A549 (cell line): ENCODE measurements at regions not wholly inside any gene's neighbourhood (a gene's known extent, or its start where the extent isn't known, plus 50 kb on each side); places are given as distances from the start of the nearest gene placed in this dataset.

Experiments used
- ATAC-seq, 2 experiments: fragments of 200-7000 bp in 1 of 2; fragments of >200 bp in 1 of 2; cut with Nextera tagmentation in 1 of 2; cut with Tn5 transposase in 1 of 2; 3 replicates each; pipeline versions ENCODE4 v1.8.0 to v1.9.1; 2018 to 2020; ENCODE audit warnings: mild to moderate bottlenecking in 1 of 2, moderate library complexity in 1 of 2
- CTCF ChIA-PET: fragments of 300-600 bp; sonication (Branson Sonifier 250); formaldehyde crosslinking; extraction: SDS; loops from one replicate; lab custom pipeline; 2021; ENCODE audit warnings: antibody characterized with exemption, inconsistent platforms; lab: Yijun Ruan, JAX
- POLR2A ChIA-PET: fragments of 350-600 bp; formaldehyde crosslinking; extraction: SDS; loops from one replicate; lab custom pipeline; 2021; ENCODE audit warnings: antibody characterized with exemption, inconsistent platforms; lab: Yijun Ruan, JAX
- DNase-seq, 2 experiments: peaks; one replicate each; pipeline versions ENCODE4 v3.0.0 to v3.0.0-alpha.2; 2011 to 2016; ENCODE audit warnings: low read depth in 1 of 2, low spot score in 1 of 2
- FAIRE-seq: peaks from 2 replicates; lab custom pipeline; 2011; peaks lifted over from hg19 to GRCh38; lab: Jason Lieb, UNC
- H3K27ac ChIP-seq, 2 experiments: fragments of >200 bp; sonication (Bioruptor Twin); formaldehyde crosslinking; 3 replicates each; pipeline ENCODE4 v1.5.1; 2016 to 2017
- H3K4me1 ChIP-seq: fragments of >200 bp; sonication (Bioruptor Twin); formaldehyde crosslinking; 3 replicates; pipeline ENCODE4 v1.6.1; 2016
- H3K4me2 ChIP-seq: fragments of >200 bp; sonication (Bioruptor Twin); formaldehyde crosslinking; 3 replicates; pipeline ENCODE4 v1.6.1; 2016
- H3K4me3 ChIP-seq: fragments of >200 bp; sonication (Bioruptor Twin); formaldehyde crosslinking; 3 replicates; pipeline ENCODE4 v1.5.1; 2016
- H3K9me3 ChIP-seq: fragments of >200 bp; sonication (Bioruptor Twin); formaldehyde crosslinking; 3 replicates; pipeline ENCODE4 v1.6.1; 2016
- BHLHE40 ChIP-seq: IDR thresholded peaks from 2 replicates; pipeline ENCODE4 v1.6.1; 2012; ENCODE audit warnings: low read depth, low read length, inconsistent platforms
- EHMT2 ChIP-seq: fragments of 200-600 bp; sonication (generic); IDR thresholded peaks from 2 replicates; pipeline ENCODE4 v1.6.1; 2016; ENCODE audit warnings: antibody characterized with exemption, low read depth, mild to moderate bottlenecking, moderate library complexity
- ESRRA ChIP-seq: fragments of 150-350 bp; IDR thresholded peaks from 2 replicates; pipeline ENCODE4 v1.6.1; 2014; ENCODE audit warnings: mild to moderate bottlenecking, low read length, borderline replicate concordance
- FOXS1 ChIP-seq: fragments of 250-450 bp; sonication (Bioruptor Pico); IDR thresholded peaks from 2 replicates; pipeline ENCODE4 v1.5.0; 2020; ENCODE audit warnings: mild to moderate bottlenecking, moderate library complexity
- GATA3 ChIP-seq: IDR thresholded peaks from 2 replicates; pipeline ENCODE4 v1.6.1; 2012; ENCODE audit warnings: borderline replicate concordance
- HDAC2 ChIP-seq: fragments of 200-600 bp; sonication (generic); IDR thresholded peaks from 2 replicates; pipeline ENCODE4 v1.6.1; 2016
- HOXA7 ChIP-seq: fragments of 250-450 bp; sonication (Bioruptor Pico); IDR thresholded peaks from 2 replicates; pipeline ENCODE4 v1.5.0; 2020; ENCODE audit warnings: mild to moderate bottlenecking, moderate library complexity
- HOXB5 ChIP-seq: fragments of 250-450 bp; sonication (Bioruptor Pico); IDR thresholded peaks from 2 replicates; pipeline ENCODE4 v1.5.0; 2020; ENCODE audit warnings: mild to moderate bottlenecking, moderate library complexity
- KDM5A ChIP-seq: fragments of 200-600 bp; sonication (generic); IDR thresholded peaks from 2 replicates; pipeline ENCODE4 v1.6.1; 2016; ENCODE audit warnings: antibody characterized with exemption, mild to moderate bottlenecking
- MAZ ChIP-seq: fragments of 150-350 bp; IDR thresholded peaks from 2 replicates; pipeline ENCODE4 v1.6.1; 2014; ENCODE audit warnings: antibody characterized with exemption, low read depth, low read length, borderline replicate concordance
- NR3C1 ChIP-seq: fragments of >200 bp; sonication (Bioruptor Twin); formaldehyde crosslinking; IDR thresholded peaks from 3 replicates; pipeline ENCODE4 v1.6.1; 2017
- POLR2A ChIP-seq: IDR thresholded peaks from 2 replicates; pipeline ENCODE4 v1.6.1; 2012; ENCODE audit warnings: mild to moderate bottlenecking, low read length
- RARB ChIP-seq: fragments of 250-450 bp; sonication (Bioruptor Pico); IDR thresholded peaks from 2 replicates; pipeline ENCODE4 v1.8.0; 2021; ENCODE audit warnings: mild to moderate bottlenecking, moderate library complexity
- RNF2 ChIP-seq: fragments of 200-600 bp; sonication (generic); IDR thresholded peaks from 2 replicates; pipeline ENCODE4 v1.6.1; 2016; ENCODE audit warnings: low read depth, mild to moderate bottlenecking, antibody characterized with exemption, moderate library complexity, borderline replicate concordance
- ZFP36 ChIP-seq: fragments of 450-650 bp; IDR thresholded peaks from 2 replicates; pipeline ENCODE4 v1.6.1; 2014; ENCODE audit warnings: borderline replicate concordance; ENCODE audit not compliant: partially characterized antibody
- ZSCAN20 ChIP-seq: fragments of 250-450 bp; sonication (Bioruptor Pico); IDR thresholded peaks from 2 replicates; pipeline ENCODE4 v1.8.0; 2022; ENCODE audit warnings: mild to moderate bottlenecking, moderate library complexity
- WGBS: methylation state at CpG from one replicate; pipeline ENCODE4 v1.1.6; 2017; ENCODE audit errors: missing lambda C conversion rate; 5-methylcytosine and 5-hydroxymethylcytosine counted together
- TF ChIP-seq, protein P1 (sequence below): fragments of 150-350 bp; IDR thresholded peaks from 2 replicates; pipeline ENCODE4 v1.6.1; 2014; ENCODE audit warnings: low read depth, mild to moderate bottlenecking, low read length
- TF ChIP-seq, protein P2 (sequence below): fragments of >200 bp; sonication (Bioruptor Twin); formaldehyde crosslinking; IDR thresholded peaks from 3 replicates; pipeline ENCODE4 v1.5.1; 2016
- TF ChIP-seq, protein P3 (sequence below): fragments of >200 bp; sonication (Bioruptor Twin); formaldehyde crosslinking; IDR thresholded peaks from 2 replicates; pipeline ENCODE4 v1.6.1; 2016
- TF ChIP-seq, protein P4 (sequence below): fragments of 250-450 bp; sonication (Bioruptor Pico); IDR thresholded peaks from 2 replicates; pipeline ENCODE4 v1.5.0; 2021; ENCODE audit warnings: mild to moderate bottlenecking, moderate library complexity, borderline replicate concordance
- TF ChIP-seq, protein P5 (sequence below): IDR thresholded peaks from 2 replicates; pipeline ENCODE4 v1.6.1; 2012

DNA sequence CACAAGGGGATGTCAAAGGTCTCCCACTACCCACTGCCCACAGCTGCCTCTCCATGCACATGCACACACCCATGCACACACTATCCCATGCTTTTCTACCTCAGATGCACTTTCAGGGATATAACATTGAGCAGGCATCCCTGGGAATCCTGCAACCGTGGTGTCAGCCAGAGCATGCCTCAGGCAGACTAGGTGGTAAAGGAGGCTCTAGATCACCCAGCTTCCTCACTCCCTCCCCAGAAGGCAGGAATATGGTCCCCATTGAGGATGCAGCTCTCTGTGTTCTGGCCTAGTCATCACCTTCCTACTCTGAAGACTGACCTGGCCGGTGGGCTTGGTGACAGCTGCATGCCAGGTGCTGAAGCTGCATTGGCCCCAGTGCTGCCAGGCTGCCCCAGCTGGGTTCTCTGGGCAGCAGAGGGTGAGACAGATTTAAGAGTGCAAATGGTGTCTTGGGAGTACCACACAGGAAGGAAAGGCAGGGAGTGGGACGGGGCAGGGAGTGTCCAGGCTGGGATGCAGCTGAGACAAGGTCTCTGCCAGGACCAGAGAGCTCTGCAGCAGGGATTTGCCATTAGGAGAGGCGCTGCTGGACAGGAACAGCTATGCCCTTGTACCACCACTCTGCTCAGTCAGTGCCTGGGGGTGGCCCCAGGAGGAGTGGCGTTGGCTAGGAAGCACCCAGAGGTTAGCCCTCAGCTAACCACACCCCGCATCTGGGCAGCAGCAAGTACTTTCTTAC is 53.4 kb upstream of the GDF10 start:
- FAIRE-seq = no peak

DNA sequence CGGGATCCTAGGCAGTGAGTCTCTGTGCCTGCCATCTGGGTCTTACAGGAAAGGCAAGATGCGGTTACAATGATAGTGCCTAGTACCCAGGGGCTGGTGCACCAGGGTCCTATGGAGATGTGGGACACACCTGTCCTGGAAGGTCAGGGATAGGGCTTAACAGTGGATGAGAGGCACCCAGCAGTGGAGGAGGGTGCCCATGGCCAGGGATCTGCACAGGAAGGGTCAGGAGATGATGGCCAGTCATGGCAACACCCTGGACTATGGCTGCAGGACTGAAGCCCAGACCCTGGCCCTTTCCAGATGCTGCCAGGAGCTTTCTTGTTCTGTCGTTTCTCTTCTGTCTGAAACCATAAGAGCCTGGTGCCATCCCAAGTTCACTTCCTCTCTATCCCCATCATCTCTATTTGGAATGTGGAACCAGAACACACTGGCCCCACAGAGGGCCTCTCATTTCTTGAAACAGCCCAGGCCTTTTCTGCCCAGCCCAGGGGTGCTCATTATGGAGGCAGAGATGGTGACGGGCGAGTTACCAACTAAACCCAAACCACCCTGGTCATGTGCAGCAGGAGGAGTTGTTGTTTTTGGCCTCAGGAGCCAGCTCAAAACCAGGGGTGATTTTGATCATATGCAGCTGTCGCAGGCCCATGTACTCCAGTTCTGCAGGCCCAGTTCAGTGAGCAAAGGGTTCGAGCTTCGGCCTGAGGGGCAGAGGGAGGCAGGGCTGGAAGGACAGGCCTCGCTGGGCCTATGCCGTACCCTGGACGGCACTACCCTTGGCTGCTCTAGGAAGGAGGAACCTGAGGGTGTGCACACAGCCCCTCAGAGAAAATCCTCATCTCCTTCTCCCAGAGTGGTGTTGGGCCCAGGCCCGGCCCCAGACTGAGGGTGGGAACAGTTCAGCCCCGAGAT is 52.6 kb upstream of the GDF10 start:
- DNase-seq = no peak
- Histone ChIP-seq H3K4me1 (no peaks in the 10 kb centered on the region), H3K9me3 (no peaks in the 10 kb centered on the region), H3K4me3 (no peak overlapping the region), H3K4me2 (no peak overlapping the region), H3K27ac (no peak overlapping the region)
- ChIA-PET POLR2A (no interaction called here), CTCF (interaction anchor here (0.6 to 2.5 kb wide), 3 partner anchors 8 to 223 kb away, joined by 3 to 7 read pairs (median 3); no protein-coding TSS in a partner anchor)
- no peak for TF ChIP-seq BHLHE40
- TF ChIP-seq FOXS1 (CRISPR knock-in tag) = no peak
- TF ChIP-seq ZSCAN20 (CRISPR knock-in tag) = no peak
- no peak for TF ChIP-seq HOXB5 (CRISPR knock-in tag)
- TF ChIP-seq RNF2 = no peak
- no peak for TF ChIP-seq ESRRA
- TF ChIP-seq KDM5A = no peak
- TF ChIP-seq, protein P1, sequence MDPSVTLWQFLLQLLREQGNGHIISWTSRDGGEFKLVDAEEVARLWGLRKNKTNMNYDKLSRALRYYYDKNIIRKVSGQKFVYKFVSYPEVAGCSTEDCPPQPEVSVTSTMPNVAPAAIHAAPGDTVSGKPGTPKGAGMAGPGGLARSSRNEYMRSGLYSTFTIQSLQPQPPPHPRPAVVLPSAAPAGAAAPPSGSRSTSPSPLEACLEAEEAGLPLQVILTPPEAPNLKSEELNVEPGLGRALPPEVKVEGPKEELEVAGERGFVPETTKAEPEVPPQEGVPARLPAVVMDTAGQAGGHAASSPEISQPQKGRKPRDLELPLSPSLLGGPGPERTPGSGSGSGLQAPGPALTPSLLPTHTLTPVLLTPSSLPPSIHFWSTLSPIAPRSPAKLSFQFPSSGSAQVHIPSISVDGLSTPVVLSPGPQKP = no peak
- no peak for TF ChIP-seq NR3C1
- TF ChIP-seq ZFP36 = no peak
- no peak for TF ChIP-seq RARB (CRISPR knock-in tag)
- TF ChIP-seq HDAC2 = no peak
- no peak for TF ChIP-seq POLR2A
- TF ChIP-seq, protein P2, sequence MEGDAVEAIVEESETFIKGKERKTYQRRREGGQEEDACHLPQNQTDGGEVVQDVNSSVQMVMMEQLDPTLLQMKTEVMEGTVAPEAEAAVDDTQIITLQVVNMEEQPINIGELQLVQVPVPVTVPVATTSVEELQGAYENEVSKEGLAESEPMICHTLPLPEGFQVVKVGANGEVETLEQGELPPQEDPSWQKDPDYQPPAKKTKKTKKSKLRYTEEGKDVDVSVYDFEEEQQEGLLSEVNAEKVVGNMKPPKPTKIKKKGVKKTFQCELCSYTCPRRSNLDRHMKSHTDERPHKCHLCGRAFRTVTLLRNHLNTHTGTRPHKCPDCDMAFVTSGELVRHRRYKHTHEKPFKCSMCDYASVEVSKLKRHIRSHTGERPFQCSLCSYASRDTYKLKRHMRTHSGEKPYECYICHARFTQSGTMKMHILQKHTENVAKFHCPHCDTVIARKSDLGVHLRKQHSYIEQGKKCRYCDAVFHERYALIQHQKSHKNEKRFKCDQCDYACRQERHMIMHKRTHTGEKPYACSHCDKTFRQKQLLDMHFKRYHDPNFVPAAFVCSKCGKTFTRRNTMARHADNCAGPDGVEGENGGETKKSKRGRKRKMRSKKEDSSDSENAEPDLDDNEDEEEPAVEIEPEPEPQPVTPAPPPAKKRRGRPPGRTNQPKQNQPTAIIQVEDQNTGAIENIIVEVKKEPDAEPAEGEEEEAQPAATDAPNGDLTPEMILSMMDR = no peak
- no peak for TF ChIP-seq EHMT2
- TF ChIP-seq, protein P3, sequence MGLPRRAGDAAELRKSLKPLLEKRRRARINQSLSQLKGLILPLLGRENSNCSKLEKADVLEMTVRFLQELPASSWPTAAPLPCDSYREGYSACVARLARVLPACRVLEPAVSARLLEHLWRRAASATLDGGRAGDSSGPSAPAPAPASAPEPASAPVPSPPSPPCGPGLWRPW = no peak
- TF ChIP-seq, protein P4, sequence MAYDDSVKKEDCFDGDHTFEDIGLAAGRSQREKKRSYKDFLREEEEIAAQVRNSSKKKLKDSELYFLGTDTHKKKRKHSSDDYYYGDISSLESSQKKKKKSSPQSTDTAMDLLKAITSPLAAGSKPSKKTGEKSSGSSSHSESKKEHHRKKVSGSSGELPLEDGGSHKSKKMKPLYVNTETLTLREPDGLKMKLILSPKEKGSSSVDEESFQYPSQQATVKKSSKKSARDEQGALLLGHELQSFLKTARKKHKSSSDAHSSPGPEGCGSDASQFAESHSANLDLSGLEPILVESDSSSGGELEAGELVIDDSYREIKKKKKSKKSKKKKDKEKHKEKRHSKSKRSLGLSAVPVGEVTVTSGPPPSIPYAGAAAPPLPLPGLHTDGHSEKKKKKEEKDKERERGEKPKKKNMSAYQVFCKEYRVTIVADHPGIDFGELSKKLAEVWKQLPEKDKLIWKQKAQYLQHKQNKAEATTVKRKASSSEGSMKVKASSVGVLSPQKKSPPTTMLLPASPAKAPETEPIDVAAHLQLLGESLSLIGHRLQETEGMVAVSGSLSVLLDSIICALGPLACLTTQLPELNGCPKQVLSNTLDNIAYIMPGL (CRISPR knock-in tag) = no peak
- no peak for TF ChIP-seq MAZ
- TF ChIP-seq GATA3 = no peak
- TF ChIP-seq, protein P5, sequence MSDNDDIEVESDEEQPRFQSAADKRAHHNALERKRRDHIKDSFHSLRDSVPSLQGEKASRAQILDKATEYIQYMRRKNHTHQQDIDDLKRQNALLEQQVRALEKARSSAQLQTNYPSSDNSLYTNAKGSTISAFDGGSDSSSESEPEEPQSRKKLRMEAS = no peak
- ATAC-seq = no peak
- FAIRE-seq = no peak
- WGBS = 62% methylated on average over 10 of the region's 13 CpGs

More for the DNA sequence above, 53.4 kb upstream of the GDF10 start:
- H3K4me2 ChIP-seq = no peak overlapping the region
- ChIA-PET CTCF (interaction anchor here (0.9 to 2.5 kb wide), 5 partner anchors 8 to 222 kb away, joined by 3 to 7 read pairs (median 3); no protein-coding TSS in a partner anchor), POLR2A (no interaction called here)
- no peaks in the 10 kb centered on the region for H3K4me1 ChIP-seq
- H3K9me3 ChIP-seq = no peaks in the 10 kb centered on the region
- H3K4me3 ChIP-seq = no peak overlapping the region
- TF ChIP-seq HOXB5 (CRISPR knock-in tag) = no peak
- no peak for TF ChIP-seq HOXA7 (CRISPR knock-in tag)
- no peak for TF ChIP-seq ESRRA
- H3K27ac ChIP-seq = no peak overlapping the region
- 31% methylated on average over 4 of the region's 6 CpGs for WGBS
- DNase-seq (no peak), ATAC-seq (no peak)
